Thyroid gland (tissue), 4 donors: ENCODE measurements at regions not wholly inside any gene's neighbourhood (a gene's known extent, or its start where the extent isn't known, plus 50 kb on each side); places are given as distances from the start of the nearest gene placed in this dataset.

Source experiments
- DNase-seq, 2 donors: peaks; one replicate each; pipeline ENCODE4 v3.0.0-alpha.2; 2019
- H3K27ac ChIP-seq, 3 donors: fragments of 200-600 bp; sonication (generic); 1 replicate in 2 of 3; 2 replicates in 1 of 3; pipeline ENCODE4 v1.5.1; 2016 to 2019; ENCODE audit warnings: mild to moderate bottlenecking in 1 of 3, moderate library complexity in 1 of 3
- H3K27me3 ChIP-seq: fragments of 200-600 bp; sonication (generic); one replicate; pipeline ENCODE4 v1.5.1; 2019
- H3K36me3 ChIP-seq, 2 donors: fragments of 200-600 bp; sonication (generic); one replicate each; pipeline ENCODE4 v1.5.1; 2016 to 2019
- H3K4me1 ChIP-seq, 2 donors: fragments of 200-600 bp; sonication (generic); one replicate each; pipeline ENCODE4 v1.5.1; 2017 to 2019
- H3K4me3 ChIP-seq, 3 donors: fragments of 200-600 bp; sonication (generic); replicated peaks in 1 of 3; 1 replicate in 2 of 3; 2 replicates in 1 of 3; pipeline ENCODE4 v1.5.1; 2016; ENCODE audit warnings: mild to moderate bottlenecking in 1 of 3
- H3K9me3 ChIP-seq: fragments of 200-600 bp; sonication (generic); one replicate; pipeline ENCODE4 v1.5.1; 2017
- CTCF ChIP-seq, 6 experiments: fragments of 200-600 bp in 3 of 6; fragments of 450-650 bp in 3 of 6; sonication (generic) in 3 of 6; IDR thresholded peaks; one replicate each; pipeline ENCODE4 v1.5.1; 2016 to 2019; ENCODE audit warnings: antibody characterized with exemption in 6 of 6, mild to moderate bottlenecking in 2 of 6, inconsistent platforms in 1 of 6, moderate library complexity in 1 of 6
- POLR2A ChIP-seq, 2 donors: fragments of 450-650 bp; IDR thresholded peaks; one replicate each; pipeline ENCODE4 v1.6.1; 2017; ENCODE audit warnings: antibody characterized with exemption in 2 of 2, mild to moderate bottlenecking in 2 of 2, moderate library complexity in 1 of 2
- WGBS, 2 donors: methylation state at CpG; one replicate each; pipeline ENCODE4 v1.1.5; 2017; 5-methylcytosine and 5-hydroxymethylcytosine counted together
- intact Hi-C: fragments of 100-400 bp; cut with DNase I; formaldehyde crosslinking; loops from one replicate; pipeline ENCODE4 v1.15.1; 2023

GRCh38 chr21:41048145-41048544 lies 119.8 kb upstream of the BACE2 start:
- Histone ChIP-seq H3K4me1 (no peaks in the 10 kb centered on the region), H3K9me3 (no peaks in the 10 kb centered on the region), H3K4me3 (no peak overlapping the region), H3K27me3 (no peaks in the 10 kb centered on the region), H3K36me3 (no peaks in the 10 kb centered on the region), H3K27ac (no peak overlapping the region)
- intact Hi-C loops, result no loop called here
- 63 to 65% methylated on average over 1 of the region's 1 CpG for WGBS, 2 donors
- DNase-seq, result no peak
- TF ChIP-seq CTCF (IDR thresholded peaks at IDR 0.05) (no peak), POLR2A (IDR thresholded peaks at IDR 0.05) (no peak)

- intact Hi-C loops, result no loop called here
- TF ChIP-seq CTCF (IDR thresholded peaks at IDR 0.05) (no peak), POLR2A (IDR thresholded peaks at IDR 0.05) (no peak)
- no peaks in the 10 kb centered on the region for H3K4me1 ChIP-seq
- no peak for DNase-seq
- H3K27ac ChIP-seq, result no peak overlapping the region
- H3K36me3 ChIP-seq, result no peaks in the 10 kb centered on the region
- WGBS, 2 donors, result 68 to 78% methylated on average over 5 of the region's 5 CpGs
- H3K27me3 ChIP-seq, result no peaks in the 10 kb centered on the region
- no peaks in the 10 kb centered on the region for H3K9me3 ChIP-seq
- H3K4me3 ChIP-seq, result no peak overlapping the region
Observed at GRCh38 chr21:41048623-41049022, 119.3 kb upstream of the BACE2 start.

- no peak for TF ChIP-seq POLR2A (IDR thresholded peaks at IDR 0.05)
- TF ChIP-seq CTCF (IDR thresholded peaks at IDR 0.05), result no peak
- intact Hi-C loops, result no loop called here
- WGBS, 2 donors, result 85 to 86% methylated on average over 15 of the region's 15 CpGs
Observed at GRCh38 chr21:41052820-41053555, 115.0 kb upstream of the BACE2 start.

GRCh38 chr21:41054018-41054578 lies 113.9 kb upstream of the BACE2 start:
- H3K4me1 ChIP-seq, result no peaks in the 10 kb centered on the region
- H3K27me3 ChIP-seq, result no peaks in the 10 kb centered on the region
- intact Hi-C loops, result no loop called here
- H3K36me3 ChIP-seq, result no peaks in the 10 kb centered on the region
- no peak overlapping the region for H3K27ac ChIP-seq
- no peak overlapping the region for H3K4me3 ChIP-seq
- H3K9me3 ChIP-seq, result no peaks in the 10 kb centered on the region
- no peak for DNase-seq
- TF ChIP-seq CTCF (IDR thresholded peaks at IDR 0.05) (no peak), POLR2A (IDR thresholded peaks at IDR 0.05) (no peak)
- WGBS, 2 donors, result 73 to 85% methylated on average over 6 of the region's 6 CpGs

More at GRCh38 chr21:41052820-41053555, 115.0 kb upstream of the BACE2 start:
- no peak for DNase-seq
- H3K27ac ChIP-seq, result no peak overlapping the region
- H3K4me1 ChIP-seq, result no peaks in the 10 kb centered on the region
- H3K36me3 ChIP-seq, result no peaks in the 10 kb centered on the region
- H3K27me3 ChIP-seq, result no peaks in the 10 kb centered on the region
- H3K4me3 ChIP-seq, result no peak overlapping the region
- H3K9me3 ChIP-seq, result no peaks in the 10 kb centered on the region

- Histone ChIP-seq H3K27me3 (no peaks in the 10 kb centered on the region), H3K4me3 (no peak overlapping the region), H3K4me1 (no peaks in the 10 kb centered on the region), H3K36me3 (no peaks in the 10 kb centered on the region), H3K27ac (no peak overlapping the region), H3K9me3 (no peaks in the 10 kb centered on the region)
- 80 to 83% methylated on average over 8 of the region's 8 CpGs for WGBS, 2 donors
- intact Hi-C loops, result no loop called here
- TF ChIP-seq CTCF (IDR thresholded peaks at IDR 0.05) (no peak), POLR2A (IDR thresholded peaks at IDR 0.05) (no peak)
- no peak for DNase-seq
Observed at GRCh38 chr21:41055266-41055665, 112.7 kb upstream of the BACE2 start.
